ENCODE measurements at regions not wholly inside any gene's neighbourhood (a gene's known extent, or its start where the extent isn't known, plus 50 kb on each side); places are given as distances from the start of the nearest gene placed in this dataset.

DNA sequence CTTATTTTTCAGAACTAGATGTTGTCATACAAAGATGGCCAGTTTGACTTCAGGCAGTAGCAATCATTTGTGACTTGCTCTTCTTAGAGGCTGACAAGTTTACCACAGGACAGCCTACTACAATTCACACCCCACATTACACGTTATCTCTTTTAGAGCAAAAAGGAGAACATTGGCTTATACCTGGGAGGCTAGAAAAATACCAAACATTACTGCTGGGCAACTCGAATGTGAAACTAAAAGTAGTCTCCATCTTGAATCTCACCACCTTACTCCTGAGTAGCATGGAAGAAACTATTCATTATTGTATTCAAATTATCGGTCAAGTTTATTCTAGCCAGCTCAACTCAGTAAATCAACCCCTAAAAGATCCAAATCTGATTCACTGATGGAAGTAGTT is 90.7 kb upstream of the TMEM26 start:
- no peaks in the 10 kb centered on the region for H4K20me1 ChIP-seq (ENCODE audit: control insufficient read depth, extremely low read depth, insufficient read depth, low read length)
- no peak for DNase-seq (ENCODE audit: low read depth in 2 of 2)
- H3K36me3 ChIP-seq (ENCODE audit: control insufficient read depth, insufficient read depth, low read length): no peaks in the 10 kb centered on the region
- H3K4me2 ChIP-seq (ENCODE audit: extremely low read depth, insufficient read depth, low read length): no peak overlapping the region
- H3K79me2 ChIP-seq (ENCODE audit: control insufficient read depth, insufficient read depth, low read length): no peaks in the 10 kb centered on the region
- TF ChIP-seq CTCF (conservative IDR thresholded peaks at IDR 0.05 in 1 of 2, IDR thresholded peaks at IDR 0.05 in 1 of 2; ENCODE audit: low read depth in 1 of 2, low read length in 2 of 2) (no peak), EZH2 (IDR thresholded peaks at IDR 0.05; ENCODE audit: low read length, missing control alignments) (no peak)
- H3K4me1 ChIP-seq (ENCODE audit: control insufficient read depth, extremely low read depth, insufficient read depth, low read length): no peaks in the 10 kb centered on the region
- no peaks in the 10 kb centered on the region for H3K9me3 ChIP-seq (ENCODE audit: control insufficient read depth, insufficient read depth, low read depth, low read length)
- no peaks in the 10 kb centered on the region for H3K27me3 ChIP-seq (ENCODE audit: control insufficient read depth, insufficient read depth, low read length)
- H3K27ac ChIP-seq (ENCODE audit: insufficient read depth, low read length): no peak overlapping the region
- no peak overlapping the region for H3K4me3 ChIP-seq (replicated peaks in 1 of 4; ENCODE audit: control extremely low read depth in 1 of 4, insufficient read depth in 1 of 4, low read depth in 3 of 4, low read length in 4 of 4)
- H3K9ac ChIP-seq (ENCODE audit: insufficient read depth, low read length): no peak overlapping the region
- no peak overlapping the region for H2AFZ ChIP-seq (ENCODE audit: low read length)

DNA sequence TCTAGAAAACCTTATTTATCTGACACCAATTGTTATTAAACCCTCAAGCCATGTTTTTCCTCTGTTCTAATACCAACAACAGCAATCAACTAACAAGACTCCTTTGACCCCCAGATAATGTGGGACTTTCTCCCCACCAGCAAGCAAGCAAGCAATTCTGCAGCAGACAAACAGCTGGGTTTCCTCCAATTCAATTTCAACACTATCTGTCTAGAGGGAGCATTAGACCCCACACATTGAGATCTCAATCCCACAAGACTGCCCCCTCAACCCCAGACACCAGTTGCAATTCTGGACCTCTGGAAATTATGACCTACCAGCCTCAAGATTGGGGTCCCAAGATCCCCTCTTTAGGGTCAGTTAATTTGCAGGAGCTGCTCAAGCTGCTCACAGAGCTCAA is 89.4 kb upstream of the TMEM26 start:
- Histone ChIP-seq H3K9me3 (ENCODE audit: control insufficient read depth, insufficient read depth, low read depth, low read length) (no peaks in the 10 kb centered on the region), H2AFZ (ENCODE audit: low read length) (no peak overlapping the region), H3K27ac (ENCODE audit: insufficient read depth, low read length) (no peak overlapping the region), H3K79me2 (ENCODE audit: control insufficient read depth, insufficient read depth, low read length) (no peaks in the 10 kb centered on the region), H3K4me2 (ENCODE audit: extremely low read depth, insufficient read depth, low read length) (no peak overlapping the region), H3K9ac (ENCODE audit: insufficient read depth, low read length) (no peak overlapping the region), H4K20me1 (ENCODE audit: control insufficient read depth, extremely low read depth, insufficient read depth, low read length) (no peaks in the 10 kb centered on the region), H3K4me3 (replicated peaks in 1 of 4; ENCODE audit: control extremely low read depth in 1 of 4, insufficient read depth in 1 of 4, low read depth in 3 of 4, low read length in 4 of 4) (no peak overlapping the region), H3K27me3 (ENCODE audit: control insufficient read depth, insufficient read depth, low read length) (no peaks in the 10 kb centered on the region), H3K36me3 (ENCODE audit: control insufficient read depth, insufficient read depth, low read length) (no peaks in the 10 kb centered on the region), H3K4me1 (ENCODE audit: control insufficient read depth, extremely low read depth, insufficient read depth, low read length) (no peaks in the 10 kb centered on the region)
- TF ChIP-seq EZH2 (IDR thresholded peaks at IDR 0.05; ENCODE audit: low read length, missing control alignments) (no peak), CTCF (conservative IDR thresholded peaks at IDR 0.05 in 1 of 2, IDR thresholded peaks at IDR 0.05 in 1 of 2; ENCODE audit: low read depth in 1 of 2, low read length in 2 of 2) (no peak)
- no peak for DNase-seq (ENCODE audit: low read depth in 2 of 2)

DNA sequence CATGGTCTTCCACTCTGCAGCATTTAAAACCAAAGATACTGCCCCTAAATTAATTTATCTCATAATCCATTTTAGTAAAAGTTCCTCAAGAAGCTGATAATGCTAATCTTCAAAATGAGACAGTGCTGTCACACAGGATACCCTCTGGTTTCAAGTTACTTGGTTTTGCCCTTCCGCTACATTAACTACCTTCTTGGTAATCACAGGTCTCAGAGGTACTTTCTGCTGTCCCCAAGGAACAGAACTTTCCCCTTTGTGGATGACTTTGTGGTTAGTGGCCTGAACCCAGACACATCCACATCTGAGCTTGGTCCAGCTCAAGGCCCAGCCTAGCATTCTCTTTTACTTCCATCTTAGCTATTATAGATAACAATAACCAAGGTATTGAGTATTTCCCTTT is 88.8 kb upstream of the TMEM26 start:
- Histone ChIP-seq H3K36me3 (ENCODE audit: control insufficient read depth, insufficient read depth, low read length) (no peaks in the 10 kb centered on the region), H3K27ac (ENCODE audit: insufficient read depth, low read length) (no peak overlapping the region), H3K79me2 (ENCODE audit: control insufficient read depth, insufficient read depth, low read length) (no peaks in the 10 kb centered on the region), H2AFZ (ENCODE audit: low read length) (no peak overlapping the region), H3K27me3 (ENCODE audit: control insufficient read depth, insufficient read depth, low read length) (no peaks in the 10 kb centered on the region), H3K4me2 (ENCODE audit: extremely low read depth, insufficient read depth, low read length) (no peak overlapping the region), H4K20me1 (ENCODE audit: control insufficient read depth, extremely low read depth, insufficient read depth, low read length) (no peaks in the 10 kb centered on the region), H3K9me3 (ENCODE audit: control insufficient read depth, insufficient read depth, low read depth, low read length) (no peaks in the 10 kb centered on the region), H3K4me3 (replicated peaks in 1 of 4; ENCODE audit: control extremely low read depth in 1 of 4, insufficient read depth in 1 of 4, low read depth in 3 of 4, low read length in 4 of 4) (no peak overlapping the region), H3K4me1 (ENCODE audit: control insufficient read depth, extremely low read depth, insufficient read depth, low read length) (no peaks in the 10 kb centered on the region), H3K9ac (ENCODE audit: insufficient read depth, low read length) (no peak overlapping the region)
- DNase-seq (ENCODE audit: low read depth in 2 of 2): no peak
- no peak for TF ChIP-seq EZH2 (IDR thresholded peaks at IDR 0.05; ENCODE audit: low read length, missing control alignments)
- no peak for TF ChIP-seq CTCF (conservative IDR thresholded peaks at IDR 0.05 in 1 of 2, IDR thresholded peaks at IDR 0.05 in 1 of 2; ENCODE audit: low read depth in 1 of 2, low read length in 2 of 2)
